H1 (cell line): ENCODE measurements at regions not wholly inside any gene's neighbourhood (a gene's known extent, or its start where the extent isn't known, plus 50 kb on each side); places are given as distances from the start of the nearest gene placed in this dataset.

Experiments
- CTCF ChIA-PET: fragments of 300-600 bp; sonication (Branson Sonifier 250); formaldehyde crosslinking; loops from one replicate; lab custom pipeline; 2021; ENCODE audit not compliant: partially characterized antibody; lab: Charles Lee
- POLR2A ChIA-PET: fragments of 300-600 bp; sonication (Branson Sonifier 250); formaldehyde crosslinking; loops from one replicate; lab custom pipeline; 2021; ENCODE audit warnings: inconsistent platforms; ENCODE audit not compliant: partially characterized antibody; lab: Charles Lee
- DNase-seq, 2 experiments: peaks; one replicate each; pipeline versions ENCODE4 v3.0.0 to v3.0.0-alpha.2; 2010 to 2022; ENCODE audit warnings: low spot score in 2 of 2, low read depth in 1 of 2, mixed read lengths in 1 of 2
- FAIRE-seq: peaks from 2 replicates; lab custom pipeline; 2011; peaks lifted over from hg19 to GRCh38; lab: Jason Lieb, UNC
- H2AFZ ChIP-seq: 2 replicates; pipeline ENCODE4 v1.8.1; 2012; ENCODE audit warnings: low read length, inconsistent platforms
- H2AK5ac ChIP-seq: 2 replicates; pipeline ENCODE4 v1.6.1; 2013; ENCODE audit warnings: low read depth, low read length
- H2BK120ac ChIP-seq: replicated peaks from 2 replicates; pipeline ENCODE3; 2013; ENCODE audit warnings: low read depth, low read length, inconsistent platforms
- H2BK12ac ChIP-seq: 2 replicates; pipeline ENCODE4 v1.6.1; 2013; ENCODE audit warnings: low read depth, low read length
- H2BK15ac ChIP-seq: 2 replicates; pipeline ENCODE4 v1.6.1; 2013; ENCODE audit warnings: low read length
- H2BK20ac ChIP-seq: 2 replicates; pipeline ENCODE4 v1.6.1; 2013; ENCODE audit warnings: low read length
- H2BK5ac ChIP-seq: 2 replicates; pipeline ENCODE4 v1.6.1; 2013; ENCODE audit warnings: low read depth, low read length
- H3K14ac ChIP-seq: 2 replicates; pipeline ENCODE4 v1.6.1; 2013; ENCODE audit warnings: inconsistent platforms; ENCODE audit not compliant: insufficient read length
- H3K18ac ChIP-seq: 2 replicates; pipeline ENCODE4 v1.6.1; 2013; ENCODE audit warnings: low read length; ENCODE audit errors: extremely low read depth
- H3K23ac ChIP-seq: 2 replicates; pipeline ENCODE4 v1.6.1; 2013; ENCODE audit warnings: inconsistent platforms; ENCODE audit not compliant: insufficient read length
- H3K23me2 ChIP-seq: 2 replicates; pipeline ENCODE4 v1.6.1; 2013; ENCODE audit warnings: low read depth, low read length
- H3K27ac ChIP-seq: 2 replicates; pipeline ENCODE4 v1.6.1; 2011; ENCODE audit warnings: low read depth, low read length, inconsistent platforms
- H3K27me3 ChIP-seq, 4 experiments: replicated peaks in 1 of 4; 1 replicate in 1 of 4; 2 replicates in 3 of 4; pipeline versions ENCODE4 v1.6.1 to v1.8.1; 2011 to 2013; ENCODE audit warnings: low read length in 3 of 4, mild to moderate bottlenecking in 3 of 4, inconsistent platforms in 2 of 4, mixed read lengths in 2 of 4, moderate library complexity in 1 of 4; ENCODE audit not compliant: control insufficient read depth in 3 of 4, insufficient read depth in 3 of 4; ENCODE audit errors: extremely low read depth in 1 of 4
- H3K36me3 ChIP-seq, 4 experiments: 2 replicates each; pipeline versions ENCODE4 v1.6.1 to v1.8.1; 2011 to 2013; ENCODE audit warnings: mild to moderate bottlenecking in 4 of 4, low read length in 3 of 4, moderate library complexity in 2 of 4, control low read depth in 1 of 4, inconsistent platforms in 1 of 4; ENCODE audit not compliant: insufficient read depth in 4 of 4, control insufficient read depth in 2 of 4
- H3K4ac ChIP-seq: replicated peaks from 2 replicates; pipeline ENCODE3; 2013; ENCODE audit warnings: low read length, low read depth, mixed read lengths, inconsistent platforms; ENCODE audit not compliant: insufficient read length
- H3K4me1 ChIP-seq, 4 experiments: replicated peaks in 1 of 4; 1 replicate in 1 of 4; 2 replicates in 3 of 4; pipeline versions ENCODE4 v1.6.1 to v1.8.1; 2011 to 2013; ENCODE audit warnings: low read length in 3 of 4, inconsistent platforms in 2 of 4, mixed read lengths in 1 of 4; ENCODE audit not compliant: insufficient read depth in 4 of 4, control insufficient read depth in 3 of 4
- H3K4me2 ChIP-seq, 2 experiments: 2 replicates each; pipeline versions ENCODE4 v1.6.1 to v1.8.1; 2011 to 2013; ENCODE audit warnings: low read depth in 2 of 2, low read length in 2 of 2, control low read depth in 1 of 2, inconsistent platforms in 1 of 2, mild to moderate bottlenecking in 1 of 2; ENCODE audit not compliant: insufficient read depth in 1 of 2
- H3K4me3 ChIP-seq, 4 experiments: fragments of 200-600, 300-600 bp in 1 of 4; sonication (generic), shearing (Covaris generic), sonication (Bioruptor Twin) in 1 of 4; 2 replicates each; pipeline versions ENCODE4 v1.5.1 to v1.8.1; 2011 to 2016; ENCODE audit warnings: low read length in 4 of 4, low read depth in 3 of 4, control low read depth in 2 of 4, inconsistent platforms in 2 of 4, mild to moderate bottlenecking in 2 of 4, mixed read lengths in 1 of 4, moderate library complexity in 1 of 4; ENCODE audit not compliant: insufficient read depth in 2 of 4; ENCODE audit errors: extremely low read depth in 1 of 4
- H3K56ac ChIP-seq: replicated peaks from 2 replicates; pipeline ENCODE3; 2013; ENCODE audit warnings: low read depth, mild to moderate bottlenecking, mixed read lengths, low read length, inconsistent platforms; ENCODE audit not compliant: insufficient read length
- H3K79me1 ChIP-seq: 2 replicates; pipeline ENCODE4 v1.6.1; 2013; ENCODE audit warnings: low read depth, low read length, control low read depth
- H3K79me2 ChIP-seq, 2 experiments: 2 replicates each; pipeline versions ENCODE4 v1.6.1 to v1.8.1; 2012 to 2013; ENCODE audit warnings: low read length in 2 of 2, mild to moderate bottlenecking in 2 of 2, inconsistent platforms in 1 of 2; ENCODE audit not compliant: insufficient read depth in 2 of 2, control insufficient read depth in 1 of 2
- H3K9ac ChIP-seq, 4 experiments: replicated peaks in 1 of 4; 1 replicate in 1 of 4; 2 replicates in 3 of 4; pipeline versions ENCODE4 v1.6.1 to v1.8.1; 2011 to 2013; ENCODE audit warnings: low read depth in 3 of 4, low read length in 3 of 4, control low read depth in 2 of 4, mild to moderate bottlenecking in 2 of 4, moderate library complexity in 2 of 4, inconsistent platforms in 1 of 4; ENCODE audit errors: extremely low read depth in 1 of 4
- H3K9me3 ChIP-seq, 2 experiments: 2 replicates each; pipeline versions ENCODE4 v1.6.1 to v1.8.1; 2012 to 2013; ENCODE audit warnings: mild to moderate bottlenecking in 2 of 2, moderate library complexity in 2 of 2, control low read depth in 1 of 2, inconsistent platforms in 1 of 2, low read depth in 1 of 2, low read length in 1 of 2, mixed read lengths in 1 of 2; ENCODE audit not compliant: insufficient read depth in 2 of 2
- H4K20me1 ChIP-seq, 2 experiments: replicated peaks in 1 of 2; 2 replicates each; pipeline versions ENCODE3 to v1.8.1; 2011 to 2013; ENCODE audit warnings: inconsistent platforms in 2 of 2, low read length in 2 of 2, mild to moderate bottlenecking in 1 of 2; ENCODE audit not compliant: insufficient read depth in 2 of 2, control insufficient read depth in 1 of 2
- H4K5ac ChIP-seq: 2 replicates; pipeline ENCODE4 v1.6.1; 2013; ENCODE audit warnings: low read length, low read depth, mixed read lengths, inconsistent platforms; ENCODE audit not compliant: insufficient read length
- H4K8ac ChIP-seq: 2 replicates; pipeline ENCODE4 v1.8.0; 2013; ENCODE audit warnings: mild to moderate bottlenecking, moderate library complexity, low read length, inconsistent platforms; ENCODE audit not compliant: insufficient read depth; ENCODE audit errors: extremely low read depth
- H4K91ac ChIP-seq: replicated peaks from 2 replicates; pipeline ENCODE3; 2013; ENCODE audit warnings: low read length, mixed read lengths, inconsistent platforms; ENCODE audit not compliant: insufficient read length
- CTCF ChIP-seq, 3 experiments: IDR thresholded peaks; 1 replicate in 2 of 3; 2 replicates in 1 of 3; pipeline versions ENCODE4 v1.5.1 to v1.6.1; 2011; ENCODE audit warnings: low read length in 3 of 3, mild to moderate bottlenecking in 3 of 3, inconsistent platforms in 2 of 3, low read depth in 1 of 3, moderate library complexity in 1 of 3; ENCODE audit not compliant: insufficient read depth in 1 of 3; ENCODE audit errors: control extremely low read depth in 1 of 3
- KDM5A ChIP-seq: fragments of 200-600 bp; IDR thresholded peaks from 2 replicates; pipeline ENCODE4 v1.7.1; 2012; ENCODE audit warnings: mild to moderate bottlenecking, low read length, inconsistent platforms, mixed read lengths
- YY1 ChIP-seq: IDR thresholded peaks from 2 replicates; pipeline ENCODE4 v1.6.1; 2011; ENCODE audit warnings: low read depth, mild to moderate bottlenecking, low read length
- ZNF274 ChIP-seq: IDR thresholded peaks from 2 replicates; pipeline ENCODE4 v1.7.0; 2012; ENCODE audit warnings: low read length, borderline replicate concordance; ENCODE audit errors: extremely low read depth
- WGBS, 2 experiments: shearing (Covaris generic) in 1 of 2; methylation state at CpG; one replicate each; pipeline versions ENCODE4 v1.1.6 to v1.1.7; 2013 to 2015; ENCODE audit warnings: low lambda C conversion rate in 2 of 2, mixed read lengths in 2 of 2, inconsistent platforms in 1 of 2, low coverage in 1 of 2, missing lambda C conversion rate in 1 of 2; ENCODE audit not compliant: insufficient replicate concordance in 2 of 2, insufficient coverage in 1 of 2, insufficient read length in 1 of 2; ENCODE audit errors: extremely low coverage in 1 of 2, missing lambda C conversion rate in 1 of 2; 5-methylcytosine and 5-hydroxymethylcytosine counted together

GRCh38 chr16:5858180-5858579 is 760.6 kb upstream of the EEF2KMT start:
- no peak overlapping the region for H3K23ac ChIP-seq
- H3K18ac ChIP-seq: no peak overlapping the region
- H3K9ac ChIP-seq: no peak overlapping the region
- no peaks in the 10 kb centered on the region for H3K79me2 ChIP-seq
- H3K27ac ChIP-seq: no peak overlapping the region
- no peak for FAIRE-seq
- H3K23me2 ChIP-seq: no peaks in the 10 kb centered on the region
- CTCF ChIA-PET: no interaction called here
- POLR2A ChIA-PET: no interaction called here
- WGBS, 2 experiments: 91% methylated on average over 4 of the region's 4 CpGs; no CpG with 5 or more reads in 1 of the 2 experiments
- no peak overlapping the region for H2BK120ac ChIP-seq
- no peak overlapping the region for H2BK5ac ChIP-seq
- peaks cover 0 to 12% (median 7%) of the 10 kb centered on the region in 4 experiments; a peak in 4 of 7 replicates for H3K4me1 ChIP-seq
- H3K4me3 ChIP-seq: no peak overlapping the region
- no peak for DNase-seq
- H4K20me1 ChIP-seq: no peaks in the 10 kb centered on the region
- no peak overlapping the region for H3K56ac ChIP-seq
- H3K14ac ChIP-seq: no peak overlapping the region
- no peak overlapping the region for H4K8ac ChIP-seq
- H2BK12ac ChIP-seq: no peak overlapping the region
- no peak overlapping the region for H4K91ac ChIP-seq
- no peaks in the 10 kb centered on the region for H3K79me1 ChIP-seq
- H3K27me3 ChIP-seq: no peaks in the 10 kb centered on the region; a peak in 1 of 7 replicates
- H2BK20ac ChIP-seq: no peak overlapping the region
- no peak overlapping the region for H2AFZ ChIP-seq
- H4K5ac ChIP-seq: no peak overlapping the region
- H3K9me3 ChIP-seq: no peaks in the 10 kb centered on the region
- H3K4me2 ChIP-seq: no peak overlapping the region
- H3K36me3 ChIP-seq: no peaks in the 10 kb centered on the region
- no peak overlapping the region for H3K4ac ChIP-seq
- no peak overlapping the region for H2AK5ac ChIP-seq
- no peak overlapping the region for H2BK15ac ChIP-seq
- TF ChIP-seq YY1 (no peak), CTCF (IDR thresholded peaks at IDR 0.05; ENCODE audit: control extremely low read depth in 1 of 3, insufficient read depth in 1 of 3, low read depth in 1 of 3, low read length in 3 of 3) (no peak), KDM5A (no peak), ZNF274 (no peak)
- TF ChIP-seq, all 59 proteins: peak for 0
